HG03060 (cell line): ENCODE measurements at regions not wholly inside any gene's neighbourhood (a gene's known extent, or its start where the extent isn't known, plus 50 kb on each side); places are given as distances from the start of the nearest gene placed in this dataset.

Experiments
- ATAC-seq: cut with Tn5 transposase; IDR thresholded peaks from one replicate; pipeline ENCODE4 v1.9.1; 2021; ENCODE audit warnings: low read depth, moderate number of reproducible peaks; ENCODE audit not compliant: unreplicated experiment

- no peak for ATAC-seq
These were observed 65.0 kb downstream of the NOL4 start for GRCh38 chr18:34159691-34160185.

DNA sequence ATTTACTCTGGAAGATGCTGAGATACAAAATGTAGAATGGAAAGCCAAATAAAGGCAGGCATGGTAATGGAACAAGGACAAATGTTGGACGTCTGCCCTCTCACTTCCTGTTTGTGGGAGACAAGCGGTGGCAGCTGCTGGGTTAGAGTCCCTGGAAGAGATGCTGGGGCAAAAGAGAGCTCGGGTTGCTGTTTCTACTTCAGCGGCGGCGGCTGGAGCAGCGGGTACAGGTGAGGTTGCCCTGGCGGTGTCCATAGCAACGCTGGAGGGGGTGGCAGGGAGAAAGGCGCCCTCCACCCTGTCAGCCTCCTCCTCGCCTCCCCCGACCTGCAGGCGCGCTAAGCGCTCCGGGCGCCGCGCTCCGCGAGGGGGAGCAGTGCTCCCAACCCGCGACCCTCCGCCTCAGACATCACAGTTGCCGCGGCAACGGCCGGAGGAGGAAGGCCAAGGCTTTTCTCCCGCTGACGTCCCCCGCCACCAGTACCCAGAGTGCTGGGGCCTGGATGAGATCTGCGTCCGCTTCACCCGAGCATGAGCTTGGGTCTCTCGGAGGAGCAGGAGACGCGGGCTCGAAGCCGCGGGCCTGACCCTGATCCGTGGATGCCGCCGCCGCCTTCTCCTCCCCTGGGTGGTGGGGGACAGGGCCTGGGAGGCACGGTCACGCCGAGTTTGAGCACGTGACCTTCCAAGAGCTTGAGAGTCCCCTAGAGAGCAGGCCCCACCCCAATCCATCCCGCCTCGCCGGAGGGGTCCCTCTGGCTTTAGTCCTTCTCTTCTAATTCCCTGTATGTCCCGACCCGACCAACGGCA lies 65.6 kb downstream of the NOL4 start:
- no peak for ATAC-seq

- peak; percentile 78 for ATAC-seq
These were observed 71.0 kb downstream of the NOL4 start for GRCh38 chr18:34153711-34154110.

DNA sequence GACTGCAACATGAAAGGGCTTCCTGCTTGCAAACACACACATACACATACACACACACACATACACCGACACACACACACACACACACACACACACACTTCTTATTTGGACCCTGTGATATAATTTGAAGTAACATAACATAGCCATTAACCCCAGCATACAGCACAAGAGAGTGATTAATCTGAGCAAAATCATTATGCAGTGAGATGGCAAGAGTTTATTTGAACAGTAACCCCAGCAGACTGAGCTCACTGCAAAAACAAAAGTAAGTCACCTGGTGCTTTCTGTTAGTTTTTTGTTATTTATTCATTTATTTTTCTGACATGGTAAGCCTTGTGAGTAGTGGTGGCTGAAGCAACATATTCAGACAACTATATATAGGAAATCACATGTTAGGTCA lies 93.7 kb downstream of the NOL4 start:
- ATAC-seq: no peak

DNA sequence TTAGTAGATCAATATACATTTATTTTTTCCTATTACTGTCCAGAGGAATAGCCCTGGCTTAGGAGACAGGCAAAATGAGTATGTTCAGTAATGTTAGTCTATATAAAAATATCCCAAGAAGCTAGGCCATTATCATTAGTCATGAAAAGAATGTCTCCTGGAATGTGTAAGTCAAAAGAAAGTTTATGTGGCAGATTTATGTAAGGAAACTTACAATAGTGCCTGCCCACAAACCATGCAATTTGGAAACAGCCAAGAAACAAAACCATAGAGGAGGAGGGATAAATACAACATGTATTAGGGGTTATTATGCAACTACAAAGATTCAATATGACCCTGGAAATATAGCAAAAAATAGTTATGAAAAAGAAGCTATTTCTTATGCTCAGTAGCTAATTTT lies 96.3 kb downstream of the NOL4 start:
- no peak for ATAC-seq

GRCh38 chr18:34126121-34126520 lies 98.6 kb downstream of the NOL4 start:
- no peak for ATAC-seq

DNA sequence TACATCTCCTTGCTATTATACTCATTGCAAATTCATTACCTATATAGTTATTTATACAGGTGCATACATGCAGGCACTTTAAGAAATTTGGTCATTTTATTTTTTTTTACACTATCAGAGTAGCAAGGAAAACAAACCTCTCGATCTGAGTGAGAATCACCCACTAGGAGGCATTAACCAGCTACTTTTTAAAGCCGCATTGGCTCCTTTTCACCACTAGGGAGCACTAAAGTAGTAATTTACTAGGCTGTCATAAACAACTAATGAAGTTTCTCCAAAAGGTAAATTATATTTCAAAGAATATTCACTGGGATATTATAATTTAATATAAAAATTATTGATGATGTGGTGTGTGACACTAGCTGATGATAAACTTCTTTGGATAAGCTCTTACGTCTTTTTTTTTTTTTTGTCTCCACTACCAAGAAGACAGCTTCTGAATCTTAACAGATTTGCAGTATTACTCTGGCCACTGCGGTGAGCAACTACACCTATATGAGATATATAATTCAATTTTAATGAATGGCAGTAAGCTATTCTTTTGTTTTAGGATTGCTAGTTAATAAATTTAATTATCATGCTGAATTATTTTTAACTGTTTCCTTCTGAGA lies 101.9 kb downstream of the NOL4 start:
- peak; percentile 95 for ATAC-seq

- no peak for ATAC-seq
These were observed 103.5 kb downstream of the NOL4 start for GRCh38 chr18:34121200-34121721.

GRCh38 chr18:34120294-34120693 lies 104.4 kb downstream of the NOL4 start:
- ATAC-seq: no peak

GRCh38 chr18:34117319-34117718 lies 107.4 kb downstream of the NOL4 start:
- ATAC-seq: no peak

DNA sequence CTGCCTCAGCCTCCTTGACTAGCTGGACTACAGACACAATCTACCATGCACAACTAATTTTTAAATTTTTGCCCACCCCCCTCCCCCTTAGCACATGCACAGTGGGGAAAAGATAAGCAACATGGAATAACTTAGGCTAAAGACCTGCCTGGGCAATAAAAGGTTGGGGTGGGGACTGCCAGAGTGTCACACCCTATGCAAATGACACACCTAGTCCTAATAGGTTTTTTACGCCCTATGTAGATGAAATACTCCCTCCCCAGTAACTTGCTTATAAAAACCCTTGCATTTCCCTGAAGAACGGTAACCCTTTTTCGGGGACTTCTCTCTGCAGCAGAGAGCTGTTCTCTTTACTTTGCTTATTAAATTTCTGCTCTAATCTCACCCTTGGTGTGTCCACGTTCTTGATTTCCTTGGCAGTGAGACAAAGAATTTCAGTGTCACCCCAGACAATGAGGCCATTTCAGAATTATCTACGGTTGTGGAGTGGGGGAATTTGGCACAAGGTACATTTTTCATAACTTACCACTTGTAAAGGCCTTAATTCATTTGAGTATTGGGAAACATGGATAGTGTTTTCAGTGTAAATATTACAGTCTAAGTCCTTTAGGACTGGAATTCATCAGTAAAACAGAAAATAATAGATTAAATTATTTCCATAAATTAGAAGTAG lies 109.2 kb downstream of the NOL4 start:
- no peak for ATAC-seq

- no peak for ATAC-seq
These were observed 109.7 kb downstream of the NOL4 start for GRCh38 chr18:34114996-34115395.

DNA sequence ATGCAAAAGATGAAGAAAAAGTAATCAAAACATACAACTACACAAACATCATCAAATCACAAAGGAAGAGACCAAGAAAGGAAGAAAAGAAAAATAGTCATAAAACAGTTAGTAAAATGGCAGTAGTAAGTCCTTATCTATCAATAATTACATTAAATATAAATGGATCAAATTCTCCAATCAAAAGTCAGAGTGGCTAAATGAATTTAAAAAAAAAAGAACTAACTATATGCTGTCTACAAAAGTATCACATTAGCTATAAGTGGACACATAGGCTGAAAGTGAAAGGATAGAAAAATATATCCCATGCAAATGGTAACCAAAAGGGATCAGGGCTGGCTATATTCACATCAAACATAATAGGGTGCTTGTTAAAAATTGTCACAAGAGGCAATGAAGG lies 116.5 kb downstream of the NOL4 start:
- no peak for ATAC-seq

DNA sequence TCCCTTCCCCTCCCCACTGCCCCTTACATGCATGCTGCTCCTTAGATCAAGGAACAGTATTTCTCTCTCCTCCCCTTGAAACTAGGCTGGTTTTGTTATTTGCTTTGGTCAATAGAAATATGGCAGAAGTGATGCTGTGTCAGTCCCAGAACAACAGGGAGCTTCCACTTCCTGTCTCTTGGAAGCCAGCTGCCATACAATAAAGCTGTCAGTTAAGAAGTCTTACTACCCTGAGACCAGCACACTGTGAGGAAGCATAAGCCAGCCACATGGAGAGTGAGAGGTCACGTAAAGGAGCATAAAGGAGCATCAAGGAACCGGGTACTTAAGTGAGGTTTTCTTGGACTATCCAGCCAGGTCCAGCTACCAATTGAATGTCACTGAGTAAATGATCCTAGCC lies 126.6 kb downstream of the NOL4 start:
- no peak for ATAC-seq

GRCh38 chr18:34097312-34097711 lies 127.4 kb downstream of the NOL4 start:
- no peak for ATAC-seq

GRCh38 chr18:34094148-34094547 lies 130.6 kb downstream of the NOL4 start:
- no peak for ATAC-seq

GRCh38 chr18:34092796-34093195 lies 131.9 kb downstream of the NOL4 start:
- no peak for ATAC-seq

GRCh38 chr18:34086370-34086769 lies 138.3 kb downstream of the NOL4 start:
- ATAC-seq: no peak

DNA sequence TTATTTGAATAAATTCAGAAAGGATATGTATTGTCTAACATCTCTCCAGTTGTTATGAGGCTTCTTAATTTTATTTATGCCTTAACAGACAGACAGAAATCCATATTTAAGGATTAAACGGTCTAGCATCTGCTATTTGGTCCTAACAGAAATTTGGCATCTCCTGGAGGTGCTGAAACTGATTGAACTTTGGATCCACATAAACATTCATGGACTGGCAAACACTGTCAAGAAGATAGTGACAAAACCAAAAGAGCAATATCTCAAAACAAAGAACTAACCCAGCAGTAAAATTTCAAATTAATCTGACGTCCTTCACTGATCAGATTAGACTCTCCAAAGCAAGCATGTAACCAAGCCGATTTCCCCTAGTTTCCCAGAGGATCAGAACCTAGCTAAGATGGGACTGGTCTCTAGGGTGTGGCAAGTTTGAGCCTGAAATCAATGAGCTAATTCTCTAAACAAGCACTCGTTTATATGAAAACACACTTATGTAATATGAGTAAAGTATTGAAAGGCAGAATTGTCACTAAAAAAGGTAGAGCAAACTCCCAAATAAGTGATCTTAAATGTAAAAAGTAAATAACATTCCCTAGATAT lies 139.5 kb downstream of the NOL4 start:
- ATAC-seq: no peak

DNA sequence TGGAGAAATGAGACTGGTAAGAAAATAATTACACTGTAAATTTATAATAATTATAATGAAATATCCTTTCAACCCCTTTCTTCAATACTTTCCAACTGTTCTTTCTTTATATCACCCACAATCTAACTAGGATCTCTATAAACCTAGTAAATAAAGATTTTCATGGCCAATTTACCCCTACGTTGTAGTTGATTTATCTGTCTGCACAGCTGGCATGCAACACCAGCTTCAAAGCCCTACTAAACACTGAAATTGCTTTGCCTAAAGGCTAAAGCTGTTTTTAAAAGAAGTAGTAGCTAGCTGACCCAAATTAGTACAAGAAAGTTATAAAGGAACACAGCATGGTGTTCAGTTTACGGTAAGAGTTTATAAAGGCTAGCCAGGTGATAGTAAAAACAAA lies 140.1 kb downstream of the NOL4 start:
- ATAC-seq: no peak
